Esophagus (tissue), 2 donors: ENCODE measurements at regions not wholly inside any gene's neighbourhood (a gene's known extent, or its start where the extent isn't known, plus 50 kb on each side); places are given as distances from the start of the nearest gene placed in this dataset.

Experiments used
- H3K27ac ChIP-seq, 2 donors: one replicate each; pipeline ENCODE4 v1.5.1; 2013; ENCODE audit warnings: low read depth in 2 of 2, mild to moderate bottlenecking in 2 of 2, inconsistent platforms in 1 of 2, low read length in 1 of 2, moderate library complexity in 1 of 2
- H3K27me3 ChIP-seq, 2 donors: one replicate each; pipeline ENCODE4 v1.6.1; 2013; ENCODE audit warnings: low read length in 2 of 2, control low read depth in 1 of 2, mild to moderate bottlenecking in 1 of 2; ENCODE audit not compliant: insufficient read depth in 2 of 2, control insufficient read depth in 1 of 2
- H3K36me3 ChIP-seq, 2 donors: one replicate each; pipeline ENCODE4 v1.6.1; 2013; ENCODE audit warnings: low read length in 1 of 2; ENCODE audit not compliant: control insufficient read depth in 2 of 2, insufficient read depth in 2 of 2
- H3K4me1 ChIP-seq, 2 donors: one replicate each; pipeline ENCODE4 v1.6.1; 2013; ENCODE audit warnings: low read length in 1 of 2; ENCODE audit not compliant: control insufficient read depth in 2 of 2, insufficient read depth in 2 of 2
- H3K4me3 ChIP-seq, 2 donors: one replicate each; pipeline ENCODE4 v1.5.1; 2013; ENCODE audit warnings: low read length in 2 of 2, mild to moderate bottlenecking in 2 of 2, low read depth in 1 of 2, moderate library complexity in 1 of 2
- H3K9me3 ChIP-seq, 2 donors: one replicate each; pipeline ENCODE4 v1.6.1; 2013; ENCODE audit warnings: mild to moderate bottlenecking in 2 of 2, low read depth in 1 of 2, low read length in 1 of 2, moderate library complexity in 1 of 2; ENCODE audit not compliant: control insufficient read depth in 2 of 2, insufficient read depth in 1 of 2
- WGBS, 2 donors: extraction: QIAGEN DNeasy Blood & Tissue Kit; methylation state at CpG; one replicate each; pipeline ENCODE4 v1.1.7; 2013; 5-methylcytosine and 5-hydroxymethylcytosine counted together
- donor health status: healthy with polysubstance abuse.
- donor health status: Bipolar disorder and iron deficiency.

DNA sequence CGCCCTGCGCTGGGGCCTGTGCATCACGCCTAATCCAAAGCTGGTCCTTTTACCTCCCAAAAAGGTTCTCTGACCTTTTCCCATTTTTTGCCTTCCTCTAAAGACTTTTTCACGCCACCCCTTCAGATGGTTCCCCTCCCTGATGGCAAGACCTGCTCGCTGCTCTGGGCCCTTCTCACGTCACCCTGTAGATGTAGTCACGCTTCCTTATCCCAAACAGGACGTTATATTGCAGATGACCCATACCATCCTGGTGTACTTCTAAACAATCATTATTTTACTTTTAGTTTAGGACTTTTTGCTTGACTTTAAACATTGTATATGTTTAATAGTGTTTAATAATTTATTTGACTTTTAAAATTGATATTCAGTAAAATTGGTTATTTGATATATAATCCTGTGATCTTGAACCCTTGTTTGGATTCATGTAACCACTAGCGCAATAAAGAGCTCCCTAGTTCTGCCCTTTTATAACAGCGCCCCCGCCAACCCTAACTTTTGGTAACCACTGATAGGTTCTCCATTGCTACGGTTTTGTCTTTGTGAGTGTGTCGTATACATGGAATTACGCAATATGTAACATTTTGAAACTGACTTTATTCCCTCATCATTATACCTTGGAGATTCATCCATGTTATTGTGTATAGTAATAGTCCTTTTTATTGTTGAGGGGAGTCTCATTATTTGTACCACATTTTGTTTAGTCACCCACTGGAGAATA is 159.0 kb upstream of the CHRNA7 start:
- Histone ChIP-seq H3K27ac (peak overlapping the region; percentile 66 to 84), H3K9me3 (no peaks in the 10 kb centered on the region), H3K4me3 (peak overlapping the region; percentile 65 to 82), H3K27me3 (no peaks in the 10 kb centered on the region), H3K4me1 (no peaks in the 10 kb centered on the region), H3K36me3 (no peaks in the 10 kb centered on the region)
- 48 to 52% methylated on average over 14 of the region's 14 CpGs for WGBS, 2 donors

DNA sequence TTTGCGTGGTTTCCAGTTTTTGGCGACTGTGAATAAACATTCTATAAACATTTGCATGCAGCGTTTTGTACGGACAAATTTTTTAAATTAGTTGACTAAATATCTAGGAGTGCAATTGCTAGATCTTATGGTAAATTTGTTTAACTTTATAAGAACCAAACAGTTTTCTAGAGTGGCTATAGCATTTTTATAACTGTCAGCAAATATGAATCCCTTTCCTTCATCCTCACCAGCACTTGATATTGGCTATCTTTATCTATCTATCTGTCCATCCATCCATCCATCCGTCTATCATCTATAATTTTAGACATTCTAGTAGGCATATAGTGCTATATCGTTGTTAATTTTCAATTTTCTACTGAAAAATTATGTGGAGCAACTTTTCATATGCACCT is 158.4 kb upstream of the CHRNA7 start:
- Histone ChIP-seq H3K36me3 (no peaks in the 10 kb centered on the region), H3K4me1 (no peaks in the 10 kb centered on the region), H3K27me3 (no peaks in the 10 kb centered on the region), H3K27ac (no peak overlapping the region), H3K9me3 (no peaks in the 10 kb centered on the region), H3K4me3 (no peak overlapping the region)
- 78 to 86% methylated on average over 6 of the region's 6 CpGs for WGBS, 2 donors

DNA sequence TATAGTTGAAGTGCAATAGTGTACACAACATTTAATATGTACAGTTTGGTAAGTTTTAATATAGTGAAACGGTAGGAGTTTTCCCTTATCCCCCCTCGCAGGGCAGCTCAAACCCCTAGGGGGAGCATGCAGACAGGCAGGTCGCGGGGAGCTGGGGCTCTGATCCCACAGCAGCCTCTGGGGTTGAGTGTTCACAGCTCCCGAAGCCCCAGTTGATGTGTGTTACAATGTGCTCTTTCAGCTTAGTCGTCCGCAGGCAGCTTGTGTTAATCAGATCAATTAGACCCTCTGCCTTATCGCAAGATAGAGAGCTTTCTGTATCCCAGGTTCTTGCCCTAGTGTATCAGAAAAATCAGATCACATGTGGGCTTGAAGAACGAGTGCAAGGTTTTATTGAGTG is 143.1 kb upstream of the CHRNA7 start:
- WGBS, 2 donors: 18 to 20% methylated on average over 9 of the region's 9 CpGs
- H3K27me3 ChIP-seq: no peaks in the 10 kb centered on the region
- H3K9me3 ChIP-seq: no peaks in the 10 kb centered on the region
- no peaks in the 10 kb centered on the region for H3K4me1 ChIP-seq
- no peak overlapping the region for H3K27ac ChIP-seq
- H3K4me3 ChIP-seq: no peak overlapping the region
- H3K36me3 ChIP-seq: no peaks in the 10 kb centered on the region

DNA sequence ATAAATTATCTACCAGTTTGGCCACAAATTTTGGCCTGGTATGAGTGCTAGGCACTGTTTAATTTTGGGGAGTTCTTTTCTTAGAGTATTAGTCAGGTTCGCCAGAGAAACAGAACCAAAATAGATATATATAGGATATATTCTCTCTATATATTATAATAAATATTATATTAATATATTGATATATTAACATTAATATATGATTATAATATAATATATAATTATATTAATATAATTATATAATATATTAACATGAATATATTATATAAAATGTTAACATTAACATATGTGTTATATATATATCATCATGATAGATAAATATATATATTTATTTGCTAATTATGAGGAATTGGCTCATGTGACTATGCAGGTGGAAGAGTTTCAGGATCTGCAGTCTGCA is 137.8 kb upstream of the CHRNA7 start:
- H3K4me1 ChIP-seq: no peaks in the 10 kb centered on the region
- 93% methylated on average over 1 of the region's 1 CpG for whole genome bisulfite sequencing, 2 donors

DNA sequence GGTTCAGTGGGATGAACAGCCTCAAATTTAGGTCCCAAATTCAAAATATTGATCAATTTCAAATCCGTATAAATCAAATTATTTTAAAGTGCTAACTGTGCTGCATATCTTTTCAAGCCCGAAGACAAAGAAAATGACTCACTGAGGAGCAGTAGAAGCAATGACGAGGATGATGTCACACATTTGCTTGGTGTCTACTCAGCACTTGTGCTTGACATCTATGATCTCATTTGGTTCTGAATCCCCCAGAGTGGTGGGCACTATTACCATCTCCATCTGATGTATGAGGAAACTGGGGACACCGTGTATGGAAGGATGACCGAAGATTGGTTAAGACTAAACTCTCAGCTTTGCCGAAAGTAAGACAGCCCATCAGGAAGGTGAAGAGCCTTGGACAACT is 136.5 kb upstream of the CHRNA7 start:
- H3K36me3 ChIP-seq: no peaks in the 10 kb centered on the region
- no peaks in the 10 kb centered on the region for H3K9me3 ChIP-seq
- no peaks in the 10 kb centered on the region for H3K4me1 ChIP-seq
- no peak overlapping the region for H3K4me3 ChIP-seq
- WGBS, 2 donors: 88 to 90% methylated on average over 6 of the region's 6 CpGs
- H3K27me3 ChIP-seq: no peaks in the 10 kb centered on the region
- H3K27ac ChIP-seq: no peak overlapping the region

More for the DNA sequence above, 137.8 kb upstream of the CHRNA7 start:
- Histone ChIP-seq H3K36me3 (no peaks in the 10 kb centered on the region), H3K4me3 (no peak overlapping the region), H3K9me3 (no peaks in the 10 kb centered on the region), H3K27ac (no peak overlapping the region), H3K27me3 (no peaks in the 10 kb centered on the region)

DNA sequence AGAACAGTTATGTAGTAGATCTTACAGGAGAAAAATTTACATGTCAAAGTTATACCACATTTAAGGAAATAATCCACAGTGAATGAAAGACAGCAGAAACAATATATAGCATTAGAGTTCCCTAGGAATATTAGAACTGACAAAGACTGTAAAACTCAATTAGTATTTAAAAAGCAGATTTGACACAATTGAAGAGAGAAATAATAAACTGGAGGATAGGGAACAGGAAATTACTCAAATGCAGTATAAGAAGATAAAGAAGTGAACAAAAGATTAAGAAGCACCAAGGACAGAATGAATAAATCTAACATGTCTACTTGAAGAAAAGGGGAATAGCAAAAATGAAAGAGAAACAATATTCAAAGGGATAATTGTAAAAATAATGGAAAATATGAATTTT is 132.6 kb upstream of the CHRNA7 start:
- no peak overlapping the region for H3K4me3 ChIP-seq
- no peak overlapping the region for H3K27ac ChIP-seq
- no peaks in the 10 kb centered on the region for H3K27me3 ChIP-seq
- H3K9me3 ChIP-seq: no peaks in the 10 kb centered on the region
- H3K36me3 ChIP-seq: no peaks in the 10 kb centered on the region
- no peaks in the 10 kb centered on the region for H3K4me1 ChIP-seq

DNA sequence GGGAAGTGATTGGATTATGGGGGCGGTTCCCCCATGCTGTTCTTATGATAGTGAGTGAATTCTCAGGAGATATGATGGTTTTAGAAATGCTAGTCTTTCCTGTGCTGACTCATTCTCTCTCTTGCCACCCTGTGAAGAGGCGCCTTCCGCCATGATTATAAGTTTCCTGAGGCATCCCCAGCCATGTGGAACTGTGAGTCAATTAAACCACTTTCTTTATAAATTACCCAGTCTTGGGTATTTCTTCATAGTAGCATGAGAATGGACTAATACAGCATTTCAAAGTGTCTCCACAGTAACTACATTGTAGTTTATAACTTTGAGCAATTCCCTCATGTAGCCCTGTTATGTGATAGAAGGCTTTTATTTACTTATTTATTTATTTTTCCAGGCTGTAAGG is 128.8 kb upstream of the CHRNA7 start:
- WGBS, 2 donors: 88 to 97% methylated on average over 3 of the region's 3 CpGs
- Histone ChIP-seq H3K27ac (no peak overlapping the region), H3K36me3 (no peaks in the 10 kb centered on the region), H3K27me3 (no peaks in the 10 kb centered on the region), H3K4me1 (peaks cover 0 to 3% of the 10 kb centered on the region in 2 donors), H3K9me3 (no peaks in the 10 kb centered on the region), H3K4me3 (no peak overlapping the region)

DNA sequence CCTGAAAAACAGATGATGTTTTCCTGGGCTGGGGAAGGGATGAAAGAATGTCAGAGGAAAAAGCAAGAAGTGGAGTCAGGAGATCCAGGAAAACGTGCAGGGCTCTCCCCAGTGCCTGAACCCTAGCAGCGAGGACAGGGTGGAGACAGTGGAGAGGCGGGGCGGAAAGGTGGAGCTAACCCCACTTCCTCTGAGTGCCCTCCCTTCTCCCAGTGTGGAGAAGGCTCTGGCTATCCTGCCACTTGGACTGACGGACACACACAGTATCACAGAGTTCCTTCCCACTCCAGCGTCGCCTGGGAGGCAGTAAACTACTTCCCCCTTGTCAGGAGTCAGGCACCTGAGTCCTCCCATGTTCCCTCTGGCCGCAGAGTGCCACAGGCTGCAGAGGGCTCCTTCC is 125.3 kb upstream of the CHRNA7 start:
- Histone ChIP-seq H3K36me3 (no peaks in the 10 kb centered on the region), H3K9me3 (no peaks in the 10 kb centered on the region), H3K4me3 (no peak overlapping the region), H3K27me3 (no peaks in the 10 kb centered on the region), H3K27ac (no peak overlapping the region), H3K4me1 (peaks cover 0 to 3% of the 10 kb centered on the region in 2 donors)
- 11 to 23% methylated on average over 6 to 8 of the region's 8 CpGs for WGBS, 2 donors

DNA sequence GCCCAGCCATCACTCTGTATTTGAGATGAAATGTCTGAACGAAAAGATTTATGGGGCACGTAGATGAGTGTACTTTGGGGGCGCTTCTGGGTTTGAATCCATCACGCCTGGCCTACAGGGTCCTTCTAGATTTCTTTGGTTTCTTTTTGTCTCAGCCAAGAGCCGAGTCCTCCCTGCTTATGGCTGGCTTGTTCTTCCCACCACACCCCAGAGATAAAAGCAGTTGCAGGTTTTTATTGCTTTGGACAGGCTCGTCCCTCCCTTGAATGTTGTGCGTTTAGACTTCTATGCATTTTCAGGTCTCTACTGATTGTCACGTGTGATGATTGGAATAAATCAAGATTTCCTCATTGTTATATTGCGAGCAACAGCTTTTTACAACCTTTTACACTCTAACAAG is 104.8 kb upstream of the CHRNA7 start:
- no peaks in the 10 kb centered on the region for H3K36me3 ChIP-seq
- no peaks in the 10 kb centered on the region for H3K4me1 ChIP-seq
- no peak overlapping the region for H3K4me3 ChIP-seq
- no peak overlapping the region for H3K27ac ChIP-seq
- 81 to 90% methylated on average over 9 of the region's 9 CpGs for WGBS, 2 donors
- no peaks in the 10 kb centered on the region for H3K27me3 ChIP-seq
- H3K9me3 ChIP-seq: peaks cover 0 to 2% of the 10 kb centered on the region in 2 donors

DNA sequence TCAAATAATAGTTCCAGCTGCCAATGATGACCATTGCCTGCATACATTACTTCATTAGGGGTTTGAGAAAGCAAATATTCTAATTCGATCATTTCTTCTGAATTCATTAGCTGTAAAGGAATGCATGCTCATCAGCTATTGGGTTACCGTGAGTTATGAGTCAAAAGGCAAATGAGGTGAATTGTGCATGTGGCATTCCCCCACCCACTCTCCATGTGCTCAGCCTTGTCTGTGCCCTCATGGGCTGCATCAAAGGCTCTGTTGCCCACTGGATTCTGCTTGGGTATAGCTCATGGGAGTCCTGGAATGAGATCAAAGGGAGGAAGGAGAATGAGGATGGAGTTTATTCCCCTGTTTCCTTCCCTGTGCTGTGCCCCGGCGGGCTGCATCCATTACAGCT is 99.3 kb upstream of the CHRNA7 start:
- Histone ChIP-seq H3K9me3 (no peaks in the 10 kb centered on the region), H3K36me3 (no peaks in the 10 kb centered on the region), H3K4me1 (no peaks in the 10 kb centered on the region), H3K27ac (no peak overlapping the region), H3K4me3 (no peak overlapping the region), H3K27me3 (no peaks in the 10 kb centered on the region)
- WGBS, 2 donors: 80 to 82% methylated on average over 4 of the region's 4 CpGs
